ENCODE measurements at regions not wholly inside any gene's neighbourhood (a gene's known extent, or its start where the extent isn't known, plus 50 kb on each side); places are given as distances from the start of the nearest gene placed in this dataset.

- Histone ChIP-seq H3K9me2 (ENCODE audit: insufficient read depth, low read length) (no peaks in the 10 kb centered on the region), H3K9me3 (ENCODE audit: low read length) (peaks cover 49% of the 10 kb centered on the region), H3K36me3 (ENCODE audit: insufficient read depth, low read length) (no peaks in the 10 kb centered on the region), H3K27ac (ENCODE audit: low read depth, low read length, poor library complexity, severe bottlenecking) (no peak overlapping the region), H3K4me1 (ENCODE audit: insufficient read depth, low read length, poor library complexity, severe bottlenecking) (no peaks in the 10 kb centered on the region), H3K79me2 (ENCODE audit: insufficient read depth, low read depth, low read length) (no peaks in the 10 kb centered on the region), H2AFZ (ENCODE audit: low read length) (no peak overlapping the region), H4K20me1 (ENCODE audit: insufficient read depth, low read length) (no peaks in the 10 kb centered on the region), H3K4me3 (ENCODE audit: low read depth, low read length, poor library complexity, severe bottlenecking) (no peak overlapping the region), H3K4me2 (ENCODE audit: low read length) (no peak overlapping the region)
- BruUV-seq (replicated peaks) = no TSS peak
- intact Hi-C loops (cut with micrococcal nuclease; ENCODE audit: unreplicated experiment) = no loop called here
- CTCF ChIA-PET (ENCODE audit: unreplicated experiment) = no interaction called here
- no peak for DNase-seq (ENCODE audit: low spot score)
- POLR2A ChIA-PET = no interaction called here
- TF ChIP-seq EZH2phosphoT487 (IDR thresholded peaks at IDR 0.05; ENCODE audit: borderline replicate concordance, low read depth, low read length) (no peak), CTCF (conservative IDR thresholded peaks at IDR 0.05; ENCODE audit: low read length) (no peak)
Measured at GRCh38 chr21:9758888-9759287, 762.5 kb upstream of the TPTE start.

- TF ChIP-seq EZH2phosphoT487 (IDR thresholded peaks at IDR 0.05; ENCODE audit: borderline replicate concordance, low read depth, low read length) (no peak), CTCF (conservative IDR thresholded peaks at IDR 0.05; ENCODE audit: low read length) (no peak)
- intact Hi-C loops (cut with micrococcal nuclease; ENCODE audit: unreplicated experiment) = no loop called here
- no peak overlapping the region for H2AFZ ChIP-seq (ENCODE audit: low read length)
- ChIA-PET POLR2A (no interaction called here), CTCF (ENCODE audit: unreplicated experiment) (no interaction called here)
- peaks cover 53% of the 10 kb centered on the region for H3K9me3 ChIP-seq (ENCODE audit: low read length)
- H3K4me3 ChIP-seq (ENCODE audit: low read depth, low read length, poor library complexity, severe bottlenecking) = no peak overlapping the region
- no peaks in the 10 kb centered on the region for H4K20me1 ChIP-seq (ENCODE audit: insufficient read depth, low read length)
- no peaks in the 10 kb centered on the region for H3K36me3 ChIP-seq (ENCODE audit: insufficient read depth, low read length)
- BruUV-seq (replicated peaks) = no TSS peak
- H3K79me2 ChIP-seq (ENCODE audit: insufficient read depth, low read depth, low read length) = no peaks in the 10 kb centered on the region
- H3K27ac ChIP-seq (ENCODE audit: low read depth, low read length, poor library complexity, severe bottlenecking) = no peak overlapping the region
- DNase-seq (ENCODE audit: low spot score) = no peak
- no peaks in the 10 kb centered on the region for H3K4me1 ChIP-seq (ENCODE audit: insufficient read depth, low read length, poor library complexity, severe bottlenecking)
- no peaks in the 10 kb centered on the region for H3K9me2 ChIP-seq (ENCODE audit: insufficient read depth, low read length)
- H3K4me2 ChIP-seq (ENCODE audit: low read length) = no peak overlapping the region
Measured at GRCh38 chr21:9759972-9760371, 761.4 kb upstream of the TPTE start.

- TF ChIP-seq CTCF (conservative IDR thresholded peaks at IDR 0.05; ENCODE audit: low read length) = no peak
- TF ChIP-seq EZH2phosphoT487 (IDR thresholded peaks at IDR 0.05; ENCODE audit: borderline replicate concordance, low read depth, low read length) = no peak
- H3K4me1 ChIP-seq (ENCODE audit: insufficient read depth, low read length, poor library complexity, severe bottlenecking) = no peaks in the 10 kb centered on the region
- no TSS peak for BruUV-seq (replicated peaks)
- H2AFZ ChIP-seq (ENCODE audit: low read length) = no peak overlapping the region
- no peaks in the 10 kb centered on the region for H3K9me2 ChIP-seq (ENCODE audit: insufficient read depth, low read length)
- H3K79me2 ChIP-seq (ENCODE audit: insufficient read depth, low read depth, low read length) = no peaks in the 10 kb centered on the region
- intact Hi-C loops (cut with micrococcal nuclease; ENCODE audit: unreplicated experiment) = no loop called here
- H3K36me3 ChIP-seq (ENCODE audit: insufficient read depth, low read length) = no peaks in the 10 kb centered on the region
- no peak overlapping the region for H3K4me2 ChIP-seq (ENCODE audit: low read length)
- CTCF ChIA-PET (ENCODE audit: unreplicated experiment) = no interaction called here
- no peak for DNase-seq (ENCODE audit: low spot score)
- H3K27ac ChIP-seq (ENCODE audit: low read depth, low read length, poor library complexity, severe bottlenecking) = no peak overlapping the region
- H3K4me3 ChIP-seq (ENCODE audit: low read depth, low read length, poor library complexity, severe bottlenecking) = no peak overlapping the region
- H4K20me1 ChIP-seq (ENCODE audit: insufficient read depth, low read length) = no peaks in the 10 kb centered on the region
- POLR2A ChIA-PET = no interaction called here
- peaks cover 53% of the 10 kb centered on the region for H3K9me3 ChIP-seq (ENCODE audit: low read length)
Measured at GRCh38 chr21:9760398-9761074, 760.8 kb upstream of the TPTE start.
